ENCODE measurements at regions not wholly inside any gene's neighbourhood (a gene's known extent, or its start where the extent isn't known, plus 50 kb on each side); places are given as distances from the start of the nearest gene placed in this dataset.

DNA sequence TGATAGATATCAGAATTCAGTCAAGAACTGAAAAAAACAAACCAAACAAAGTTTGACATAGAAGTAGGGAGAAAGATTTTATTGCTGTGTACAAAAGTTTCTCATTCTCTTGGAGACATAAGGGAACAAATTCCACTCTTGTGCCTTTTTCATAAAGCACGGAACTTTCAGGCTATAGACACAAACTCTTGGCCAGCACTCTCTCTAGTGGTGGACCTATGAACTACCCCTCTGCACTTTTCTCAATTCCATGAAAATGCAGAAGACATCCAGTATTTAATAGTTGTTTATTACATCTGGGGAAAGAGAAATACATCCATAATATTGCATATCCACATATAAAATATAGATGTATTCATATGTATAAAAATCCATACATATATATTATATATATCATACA, 291.6 kb upstream of the HS3ST1 start:
- H3K4ac ChIP-seq (replicated peaks; ENCODE audit: insufficient read length, low read depth, low read length), result no peak overlapping the region
- no peak overlapping the region for H3K4me3 ChIP-seq (ENCODE audit: extremely low read depth in 1 of 4, insufficient read depth in 2 of 4, low read depth in 3 of 4, low read length in 4 of 4)
- no peak overlapping the region for H4K8ac ChIP-seq (ENCODE audit: extremely low read depth, insufficient read depth, low read length)
- H3K79me2 ChIP-seq (ENCODE audit: control insufficient read depth in 1 of 2, insufficient read depth in 2 of 2, low read length in 2 of 2), result no peaks in the 10 kb centered on the region
- H2AFZ ChIP-seq (ENCODE audit: low read length), result no peak overlapping the region
- H3K36me3 ChIP-seq (ENCODE audit: control insufficient read depth in 2 of 4, insufficient read depth in 4 of 4, low read length in 3 of 4), result no peaks in the 10 kb centered on the region
- H2BK20ac ChIP-seq (ENCODE audit: low read length), result no peak overlapping the region
- no peak overlapping the region for H4K5ac ChIP-seq (ENCODE audit: insufficient read length, low read depth, low read length)
- H3K23me2 ChIP-seq (ENCODE audit: low read depth, low read length), result no peaks in the 10 kb centered on the region
- ChIA-PET CTCF (ENCODE audit: partially characterized antibody) (interaction anchor here (0.5 to 1.8 kb wide), 10 partner anchors 8 to 913 kb away, joined by 3 to 11 read pairs (median 4); no protein-coding TSS in a partner anchor), POLR2A (ENCODE audit: partially characterized antibody) (no interaction called here)
- no peaks in the 10 kb centered on the region for H3K79me1 ChIP-seq (ENCODE audit: low read depth, low read length)
- no peak overlapping the region for H3K23ac ChIP-seq (ENCODE audit: insufficient read length)
- no peak overlapping the region for H4K91ac ChIP-seq (replicated peaks; ENCODE audit: insufficient read length, low read length)
- no peak overlapping the region for H3K56ac ChIP-seq (replicated peaks; ENCODE audit: insufficient read length, low read depth, low read length)
- no peak overlapping the region for H3K14ac ChIP-seq (ENCODE audit: insufficient read length)
- H3K9me3 ChIP-seq (ENCODE audit: insufficient read depth in 2 of 2, low read depth in 1 of 2, low read length in 1 of 2), result no peaks in the 10 kb centered on the region
- H3K27ac ChIP-seq (ENCODE audit: low read depth, low read length), result no peak overlapping the region
- no peak overlapping the region for H2BK12ac ChIP-seq (ENCODE audit: low read depth, low read length)
- WGBS, 2 experiments (ENCODE audit: extremely low coverage in 1 of 2, insufficient coverage in 1 of 2, insufficient read length in 1 of 2, insufficient replicate concordance in 2 of 2, low coverage in 1 of 2, low lambda C conversion rate in 2 of 2, missing lambda C conversion rate in 1 of 2), result 56% methylated on average over 1 of the region's 1 CpG; no CpG with 5 or more reads in 1 of the 2 experiments
- H2BK5ac ChIP-seq (ENCODE audit: low read depth, low read length), result no peak overlapping the region
- H3K18ac ChIP-seq (ENCODE audit: extremely low read depth, low read length), result no peak overlapping the region
- no peaks in the 10 kb centered on the region for H4K20me1 ChIP-seq (replicated peaks in 1 of 2; ENCODE audit: control insufficient read depth in 1 of 2, insufficient read depth in 2 of 2, low read length in 2 of 2)
- DNase-seq (ENCODE audit: low read depth in 1 of 2, low spot score in 2 of 2), result no peak
- H2AK5ac ChIP-seq (ENCODE audit: low read depth, low read length), result no peak overlapping the region
- TF ChIP-seq, protein P1, sequence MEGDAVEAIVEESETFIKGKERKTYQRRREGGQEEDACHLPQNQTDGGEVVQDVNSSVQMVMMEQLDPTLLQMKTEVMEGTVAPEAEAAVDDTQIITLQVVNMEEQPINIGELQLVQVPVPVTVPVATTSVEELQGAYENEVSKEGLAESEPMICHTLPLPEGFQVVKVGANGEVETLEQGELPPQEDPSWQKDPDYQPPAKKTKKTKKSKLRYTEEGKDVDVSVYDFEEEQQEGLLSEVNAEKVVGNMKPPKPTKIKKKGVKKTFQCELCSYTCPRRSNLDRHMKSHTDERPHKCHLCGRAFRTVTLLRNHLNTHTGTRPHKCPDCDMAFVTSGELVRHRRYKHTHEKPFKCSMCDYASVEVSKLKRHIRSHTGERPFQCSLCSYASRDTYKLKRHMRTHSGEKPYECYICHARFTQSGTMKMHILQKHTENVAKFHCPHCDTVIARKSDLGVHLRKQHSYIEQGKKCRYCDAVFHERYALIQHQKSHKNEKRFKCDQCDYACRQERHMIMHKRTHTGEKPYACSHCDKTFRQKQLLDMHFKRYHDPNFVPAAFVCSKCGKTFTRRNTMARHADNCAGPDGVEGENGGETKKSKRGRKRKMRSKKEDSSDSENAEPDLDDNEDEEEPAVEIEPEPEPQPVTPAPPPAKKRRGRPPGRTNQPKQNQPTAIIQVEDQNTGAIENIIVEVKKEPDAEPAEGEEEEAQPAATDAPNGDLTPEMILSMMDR (IDR thresholded peaks at IDR 0.05; ENCODE audit: control extremely low read depth in 1 of 3, insufficient read depth in 1 of 3, low read depth in 1 of 3, low read length in 3 of 3), result peak in 2 of 3 experiments; percentile 49 to 63; a peak in 3 of 4 replicates
- TF ChIP-seq CBX8 (IDR thresholded peaks at IDR 0.05; ENCODE audit: borderline replicate concordance, low read depth, low read length) (no peak), RAD21 (IDR thresholded peaks at IDR 0.05 in 1 of 2, conservative IDR thresholded peaks at IDR 0.05 in 1 of 2; ENCODE audit: low read depth in 2 of 2, low read length in 2 of 2) (peak; percentile 77 to 81), GABPA (IDR thresholded peaks at IDR 0.05; ENCODE audit: borderline replicate concordance, insufficient read depth, low read length) (no peak), POU5F1 (IDR thresholded peaks at IDR 0.05; ENCODE audit: low read depth, low read length) (no peak), POLR2AphosphoS5 (IDR thresholded peaks at IDR 0.05; ENCODE audit: low read depth, low read length) (no peak), CEBPB (IDR thresholded peaks at IDR 0.05; ENCODE audit: low read depth, low read length) (no peak), BRCA1 (IDR thresholded peaks at IDR 0.05; ENCODE audit: low read depth, low read length) (no peak), JUN (IDR thresholded peaks at IDR 0.05; ENCODE audit: low read depth, low read length) (no peak), SUZ12 (IDR thresholded peaks at IDR 0.05; ENCODE audit: low read length) (no peak), TBP (IDR thresholded peaks at IDR 0.05; ENCODE audit: low read depth, low read length) (no peak), GTF2F1 (IDR thresholded peaks at IDR 0.05; ENCODE audit: borderline replicate concordance, low read depth, low read length) (no peak), SP1 (IDR thresholded peaks at IDR 0.05; ENCODE audit: low read depth, low read length) (no peak)
- H2BK15ac ChIP-seq (ENCODE audit: low read length), result no peak overlapping the region
- no peak for FAIRE-seq
- H3K4me1 ChIP-seq (replicated peaks in 1 of 4; ENCODE audit: control insufficient read depth in 3 of 4, insufficient read depth in 4 of 4, low read length in 3 of 4), result no peaks in the 10 kb centered on the region
- H3K4me2 ChIP-seq (ENCODE audit: insufficient read depth in 1 of 2, low read depth in 2 of 2, low read length in 2 of 2), result no peak overlapping the region
- no peaks in the 10 kb centered on the region for H3K27me3 ChIP-seq (replicated peaks in 1 of 4; ENCODE audit: control insufficient read depth in 3 of 4, extremely low read depth in 1 of 4, insufficient read depth in 3 of 4, low read length in 3 of 4)
- H3K9ac ChIP-seq (replicated peaks in 1 of 4; ENCODE audit: extremely low read depth in 1 of 4, low read depth in 3 of 4, low read length in 3 of 4), result no peak overlapping the region
- no peak overlapping the region for H2BK120ac ChIP-seq (replicated peaks; ENCODE audit: low read depth, low read length)
